ENCODE measurements at regions not wholly inside any gene's neighbourhood (a gene's known extent, or its start where the extent isn't known, plus 50 kb on each side); places are given as distances from the start of the nearest gene placed in this dataset.

DNA sequence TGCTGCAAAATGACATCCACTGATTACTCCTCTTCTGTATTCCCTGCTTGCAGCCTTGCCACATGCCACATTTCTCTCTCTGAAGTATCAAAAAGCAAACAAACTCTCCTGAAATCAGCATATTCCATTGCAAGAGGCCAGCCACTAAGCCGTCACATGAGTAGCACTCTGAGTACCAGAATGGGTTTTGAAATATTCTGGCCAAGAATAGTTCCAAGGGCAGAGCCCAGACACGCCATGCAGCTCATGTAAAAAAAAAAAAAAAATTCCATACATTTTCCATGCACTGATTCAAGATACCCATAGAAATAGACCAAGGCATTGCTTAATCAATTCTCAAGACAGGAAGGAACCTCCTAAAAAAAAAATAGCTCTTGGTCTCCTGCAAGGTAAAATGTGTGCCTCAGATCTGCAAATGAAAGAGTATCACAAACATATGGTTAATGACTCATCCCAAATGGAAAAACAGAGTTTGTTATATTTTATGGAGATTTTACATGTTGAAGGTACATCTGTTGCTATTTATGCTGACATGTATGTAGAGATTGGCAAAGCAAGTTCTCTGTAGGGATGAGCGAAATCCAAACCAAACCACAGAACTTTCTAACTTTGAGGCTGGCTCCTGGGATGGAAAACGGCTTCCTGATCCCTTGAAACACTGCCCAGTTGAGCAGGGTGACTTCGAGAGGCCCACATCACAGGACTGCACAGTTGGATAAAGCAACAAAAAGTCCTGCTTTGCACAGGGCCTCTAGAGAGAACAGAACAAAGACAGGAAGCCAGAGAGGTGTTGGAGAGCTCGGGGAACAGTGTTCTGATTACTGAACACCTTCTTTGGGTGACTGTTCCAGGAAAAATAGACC lies 346.2 kb downstream of the ZNF521 start:
- H3K4me3 ChIP-seq (ENCODE audit: insufficient read depth, low read length, poor library complexity, severe bottlenecking), result no peak overlapping the region
- H3K27ac ChIP-seq (ENCODE audit: low read depth, low read length), result no peak overlapping the region
- no peak overlapping the region for H2AFZ ChIP-seq (ENCODE audit: low read depth, low read length, severe bottlenecking)
- no peaks in the 10 kb centered on the region for H3K9me3 ChIP-seq (ENCODE audit: insufficient read depth, low read length)
- no peaks in the 10 kb centered on the region for H3K79me2 ChIP-seq (ENCODE audit: insufficient read depth, low read length)
- no peaks in the 10 kb centered on the region for H3K36me3 ChIP-seq (ENCODE audit: low read length)
- no peaks in the 10 kb centered on the region for H3K27me3 ChIP-seq (ENCODE audit: low read length)
- TF ChIP-seq, protein P1, sequence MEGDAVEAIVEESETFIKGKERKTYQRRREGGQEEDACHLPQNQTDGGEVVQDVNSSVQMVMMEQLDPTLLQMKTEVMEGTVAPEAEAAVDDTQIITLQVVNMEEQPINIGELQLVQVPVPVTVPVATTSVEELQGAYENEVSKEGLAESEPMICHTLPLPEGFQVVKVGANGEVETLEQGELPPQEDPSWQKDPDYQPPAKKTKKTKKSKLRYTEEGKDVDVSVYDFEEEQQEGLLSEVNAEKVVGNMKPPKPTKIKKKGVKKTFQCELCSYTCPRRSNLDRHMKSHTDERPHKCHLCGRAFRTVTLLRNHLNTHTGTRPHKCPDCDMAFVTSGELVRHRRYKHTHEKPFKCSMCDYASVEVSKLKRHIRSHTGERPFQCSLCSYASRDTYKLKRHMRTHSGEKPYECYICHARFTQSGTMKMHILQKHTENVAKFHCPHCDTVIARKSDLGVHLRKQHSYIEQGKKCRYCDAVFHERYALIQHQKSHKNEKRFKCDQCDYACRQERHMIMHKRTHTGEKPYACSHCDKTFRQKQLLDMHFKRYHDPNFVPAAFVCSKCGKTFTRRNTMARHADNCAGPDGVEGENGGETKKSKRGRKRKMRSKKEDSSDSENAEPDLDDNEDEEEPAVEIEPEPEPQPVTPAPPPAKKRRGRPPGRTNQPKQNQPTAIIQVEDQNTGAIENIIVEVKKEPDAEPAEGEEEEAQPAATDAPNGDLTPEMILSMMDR (IDR thresholded peaks at IDR 0.05; ENCODE audit: insufficient read depth, low read length, poor library complexity, severe bottlenecking), result no peak
- no peak for TF ChIP-seq EZH2phosphoT487 (conservative IDR thresholded peaks at IDR 0.05; ENCODE audit: low read length)
- no peak overlapping the region for H3K9ac ChIP-seq (ENCODE audit: low read length)
- H3K9me2 ChIP-seq (replicated peaks; ENCODE audit: insufficient read depth, low read length), result no peaks in the 10 kb centered on the region
- no peaks in the 10 kb centered on the region for H4K20me1 ChIP-seq (ENCODE audit: low read depth, low read length)
- H3F3A ChIP-seq (ENCODE audit: insufficient read depth), result no peaks in the 10 kb centered on the region
- no peak overlapping the region for H3K4me2 ChIP-seq (ENCODE audit: low read depth, low read length, poor library complexity, severe bottlenecking)

GRCh38 chr18:25010623-25011374 lies 341.2 kb downstream of the ZNF521 start:
- Histone ChIP-seq H3K9ac (ENCODE audit: low read length) (no peak overlapping the region), H2AFZ (ENCODE audit: low read depth, low read length, severe bottlenecking) (no peak overlapping the region), H3K9me2 (replicated peaks; ENCODE audit: insufficient read depth, low read length) (no peaks in the 10 kb centered on the region), H3K4me2 (ENCODE audit: low read depth, low read length, poor library complexity, severe bottlenecking) (no peak overlapping the region), H3K27me3 (ENCODE audit: low read length) (no peaks in the 10 kb centered on the region), H3K27ac (ENCODE audit: low read depth, low read length) (no peak overlapping the region), H3K36me3 (ENCODE audit: low read length) (no peaks in the 10 kb centered on the region), H3K9me3 (ENCODE audit: insufficient read depth, low read length) (no peaks in the 10 kb centered on the region), H3K4me3 (ENCODE audit: insufficient read depth, low read length, poor library complexity, severe bottlenecking) (no peak overlapping the region), H4K20me1 (ENCODE audit: low read depth, low read length) (no peaks in the 10 kb centered on the region), H3F3A (ENCODE audit: insufficient read depth) (no peaks in the 10 kb centered on the region), H3K79me2 (ENCODE audit: insufficient read depth, low read length) (no peaks in the 10 kb centered on the region)
- no peak for TF ChIP-seq EZH2phosphoT487 (conservative IDR thresholded peaks at IDR 0.05; ENCODE audit: low read length)
- TF ChIP-seq, protein P1 (IDR thresholded peaks at IDR 0.05; ENCODE audit: insufficient read depth, low read length, poor library complexity, severe bottlenecking), result no peak
